ENCODE measurements at regions not wholly inside any gene's neighbourhood (a gene's known extent, or its start where the extent isn't known, plus 50 kb on each side); places are given as distances from the start of the nearest gene placed in this dataset.
"Not testable (repeated sequence)": the region's sequence is repeated elsewhere in the genome, so short reads cannot be mapped to it uniquely, and the experiment has no call there.

GRCh38 chr2:192598649-192599048 lies 403.9 kb upstream of the TMEFF2 start:
- not testable (repeated sequence) for TF ChIP-seq CTCF (IDR thresholded peaks at IDR 0.05); ZFX (IDR thresholded peaks at IDR 0.05; ENCODE audit: borderline replicate concordance)

Data from 22Rv1 (cell line).